Activated CD8-positive, alpha-beta T cell treated with anti-CD3 and anti-CD28 coated beads for 36 hours (primary cell): ENCODE measurements at regions not wholly inside any gene's neighbourhood (a gene's known extent, or its start where the extent isn't known, plus 50 kb on each side); places are given as distances from the start of the nearest gene placed in this dataset.

ENCODE experiments used
- ATAC-seq: fragments of 200-7000 bp; cut with Tn5 transposase; one replicate; pipeline ENCODE4 v1.10.0; 2021; ENCODE audit warnings: mild to moderate bottlenecking, moderate library complexity
- CTCF ChIA-PET: fragments of 350-600 bp; sonication (Branson Sonifier 250); formaldehyde crosslinking; loops from one replicate; lab custom pipeline; 2021; ENCODE audit warnings: antibody characterized with exemption; lab: Charles Lee
- POLR2A ChIA-PET: fragments of 350-600 bp; sonication (Branson Sonifier 250); formaldehyde crosslinking; loops from one replicate; lab custom pipeline; 2021; ENCODE audit warnings: antibody characterized with exemption; lab: Charles Lee
- DNase-seq: peaks from one replicate; pipeline ENCODE4 v3.0.0-alpha.2; 2020
- H3K27ac Mint-ChIP-seq: one replicate; pipeline ENCODE4 v1.8.0; 2021; ENCODE audit warnings: mild to moderate bottlenecking, mixed read lengths
- H3K27me3 Mint-ChIP-seq: one replicate; pipeline ENCODE4 v1.8.0; 2021; ENCODE audit warnings: mixed read lengths
- H3K36me3 Mint-ChIP-seq: one replicate; pipeline ENCODE4 v1.8.0; 2021; ENCODE audit warnings: low read depth, mixed read lengths
- H3K4me1 Mint-ChIP-seq: one replicate; pipeline ENCODE4 v1.8.0; 2021; ENCODE audit warnings: low read depth, mixed read lengths
- H3K4me3 Mint-ChIP-seq: one replicate; pipeline ENCODE4 v1.8.0; 2021; ENCODE audit warnings: mild to moderate bottlenecking, moderate library complexity, mixed read lengths
- H3K9me3 Mint-ChIP-seq: one replicate; pipeline ENCODE4 v1.8.0; 2021; ENCODE audit warnings: mixed read lengths
- CTCF ChIP-seq: fragments of 200-600 bp; IDR thresholded peaks from one replicate; pipeline ENCODE4 v1.8.0; 2022; ENCODE audit warnings: antibody characterized with exemption, mild to moderate bottlenecking
- intact Hi-C: fragments of 100-400 bp; cut with micrococcal nuclease; formaldehyde crosslinking; loops from one replicate; pipeline ENCODE4 v1.10.0; 2022

GRCh38 chr4:14334166-14334565 lies 668.1 kb upstream of the CPEB2 start:
- no peak for ATAC-seq
- POLR2A ChIA-PET, result no interaction called here
- intact Hi-C loops, result no loop called here
- DNase-seq, result no peak
- Mint-ChIP-seq H3K4me3 (no peak overlapping the region), H3K9me3 (peaks cover 2% of the 10 kb centered on the region), H3K4me1 (peaks cover 2% of the 10 kb centered on the region), H3K36me3 (no peaks in the 10 kb centered on the region), H3K27me3 (no peaks in the 10 kb centered on the region), H3K27ac (no peak overlapping the region)
- TF ChIP-seq CTCF, result no peak
- CTCF ChIA-PET, result no interaction called here

- Mint-ChIP-seq H3K27me3 (no peaks in the 10 kb centered on the region), H3K4me1 (peaks cover 2% of the 10 kb centered on the region), H3K27ac (no peak overlapping the region), H3K9me3 (peaks cover 2% of the 10 kb centered on the region), H3K4me3 (no peak overlapping the region), H3K36me3 (no peaks in the 10 kb centered on the region)
- TF ChIP-seq CTCF, result no peak
- ChIA-PET CTCF (no interaction called here), POLR2A (no interaction called here)
- ATAC-seq, result no peak
- DNase-seq, result no peak
- intact Hi-C loops, result no loop called here
These were observed 666.4 kb upstream of the CPEB2 start for GRCh38 chr4:14335872-14336271.

- H3K27ac Mint-ChIP-seq, result no peak overlapping the region
These were observed 665.6 kb upstream of the CPEB2 start for GRCh38 chr4:14336656-14337055.

GRCh38 chr4:14337892-14338584 lies 664.2 kb upstream of the CPEB2 start:
- no peaks in the 10 kb centered on the region for H3K36me3 Mint-ChIP-seq
- ATAC-seq, result no peak
- ChIA-PET CTCF (no interaction called here), POLR2A (no interaction called here)
- DNase-seq, result no peak
- H3K27ac Mint-ChIP-seq, result no peak overlapping the region
- H3K4me1 Mint-ChIP-seq, result peaks cover 2% of the 10 kb centered on the region
- H3K4me3 Mint-ChIP-seq, result no peak overlapping the region
- no peaks in the 10 kb centered on the region for H3K27me3 Mint-ChIP-seq
- intact Hi-C loops, result no loop called here
- H3K9me3 Mint-ChIP-seq, result peaks cover 2% of the 10 kb centered on the region
- no peak for TF ChIP-seq CTCF

More at GRCh38 chr4:14336656-14337055, 665.6 kb upstream of the CPEB2 start:
- Mint-ChIP-seq H3K27me3 (no peaks in the 10 kb centered on the region), H3K9me3 (peaks cover 2% of the 10 kb centered on the region), H3K4me1 (peaks cover 2% of the 10 kb centered on the region), H3K4me3 (no peak overlapping the region), H3K36me3 (no peaks in the 10 kb centered on the region)
- intact Hi-C loops, result no loop called here
- ChIA-PET CTCF (no interaction called here), POLR2A (no interaction called here)
- no peak for DNase-seq
- TF ChIP-seq CTCF, result no peak
- ATAC-seq, result no peak

GRCh38 chr4:14338585-14339265 lies 663.6 kb upstream of the CPEB2 start:
- ATAC-seq (no peak), DNase-seq (no peak)
- intact Hi-C loops, result no loop called here
- ChIA-PET POLR2A (no interaction called here), CTCF (no interaction called here)
- peaks cover 2% of the 10 kb centered on the region for H3K4me1 Mint-ChIP-seq
- H3K9me3 Mint-ChIP-seq, result peaks cover 2% of the 10 kb centered on the region
- H3K27me3 Mint-ChIP-seq, result no peaks in the 10 kb centered on the region
- H3K4me3 Mint-ChIP-seq, result no peak overlapping the region
- no peak overlapping the region for H3K27ac Mint-ChIP-seq
- no peaks in the 10 kb centered on the region for H3K36me3 Mint-ChIP-seq
- no peak for TF ChIP-seq CTCF
